ENCODE measurements at regions not wholly inside any gene's neighbourhood (a gene's known extent, or its start where the extent isn't known, plus 50 kb on each side); places are given as distances from the start of the nearest gene placed in this dataset.

DNA sequence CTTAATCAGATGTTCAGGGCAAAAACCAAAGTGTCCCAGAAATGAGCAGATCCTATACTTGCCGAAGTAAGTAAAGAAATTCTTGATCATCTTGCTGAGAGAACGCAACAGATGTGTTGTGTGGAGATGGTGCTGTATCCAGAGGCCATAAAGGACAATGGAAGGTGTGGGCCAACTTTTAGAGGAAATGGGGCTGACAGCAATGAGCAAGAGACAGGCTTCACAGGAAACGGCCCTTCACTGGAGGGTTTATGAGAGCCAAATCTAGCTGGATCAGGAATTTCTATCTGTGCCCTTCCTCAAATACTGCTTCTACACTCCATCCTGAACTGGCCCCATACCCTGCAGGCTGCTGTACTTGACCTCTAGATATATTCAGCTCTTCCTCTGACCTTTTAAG is 583.9 kb upstream of the DIPK2B start:
- TF ChIP-seq, protein P1, sequence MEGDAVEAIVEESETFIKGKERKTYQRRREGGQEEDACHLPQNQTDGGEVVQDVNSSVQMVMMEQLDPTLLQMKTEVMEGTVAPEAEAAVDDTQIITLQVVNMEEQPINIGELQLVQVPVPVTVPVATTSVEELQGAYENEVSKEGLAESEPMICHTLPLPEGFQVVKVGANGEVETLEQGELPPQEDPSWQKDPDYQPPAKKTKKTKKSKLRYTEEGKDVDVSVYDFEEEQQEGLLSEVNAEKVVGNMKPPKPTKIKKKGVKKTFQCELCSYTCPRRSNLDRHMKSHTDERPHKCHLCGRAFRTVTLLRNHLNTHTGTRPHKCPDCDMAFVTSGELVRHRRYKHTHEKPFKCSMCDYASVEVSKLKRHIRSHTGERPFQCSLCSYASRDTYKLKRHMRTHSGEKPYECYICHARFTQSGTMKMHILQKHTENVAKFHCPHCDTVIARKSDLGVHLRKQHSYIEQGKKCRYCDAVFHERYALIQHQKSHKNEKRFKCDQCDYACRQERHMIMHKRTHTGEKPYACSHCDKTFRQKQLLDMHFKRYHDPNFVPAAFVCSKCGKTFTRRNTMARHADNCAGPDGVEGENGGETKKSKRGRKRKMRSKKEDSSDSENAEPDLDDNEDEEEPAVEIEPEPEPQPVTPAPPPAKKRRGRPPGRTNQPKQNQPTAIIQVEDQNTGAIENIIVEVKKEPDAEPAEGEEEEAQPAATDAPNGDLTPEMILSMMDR (IDR thresholded peaks at IDR 0.05): no peak
- TF ChIP-seq POLR2AphosphoS5 (IDR thresholded peaks at IDR 0.05): no peak
- no peak for TF ChIP-seq EP300 (IDR thresholded peaks at IDR 0.05; ENCODE audit: low read depth)

All from transverse colon (tissue), 4 donors.